ENCODE measurements at regions not wholly inside any gene's neighbourhood (a gene's known extent, or its start where the extent isn't known, plus 50 kb on each side); places are given as distances from the start of the nearest gene placed in this dataset.

DNA sequence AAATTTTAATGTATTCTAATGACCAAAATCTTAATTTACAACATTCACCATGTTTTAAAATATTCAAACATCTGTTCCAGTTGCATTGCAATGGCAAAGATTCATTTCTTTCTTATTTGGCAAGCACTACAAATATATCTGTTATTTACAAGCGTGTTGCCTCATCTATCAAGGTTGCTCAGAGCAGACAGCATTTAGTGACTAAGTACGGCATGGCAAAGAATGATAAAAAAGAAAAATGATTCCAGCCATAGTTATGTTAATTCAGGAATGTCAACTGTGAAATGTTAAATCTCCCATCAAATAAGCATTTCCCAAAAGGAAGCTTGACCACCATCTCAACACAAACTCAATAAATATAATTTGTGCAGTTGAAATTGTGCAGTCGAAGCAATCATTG lies 312.1 kb downstream of the SEC23A start:
- TF ChIP-seq, protein P1, sequence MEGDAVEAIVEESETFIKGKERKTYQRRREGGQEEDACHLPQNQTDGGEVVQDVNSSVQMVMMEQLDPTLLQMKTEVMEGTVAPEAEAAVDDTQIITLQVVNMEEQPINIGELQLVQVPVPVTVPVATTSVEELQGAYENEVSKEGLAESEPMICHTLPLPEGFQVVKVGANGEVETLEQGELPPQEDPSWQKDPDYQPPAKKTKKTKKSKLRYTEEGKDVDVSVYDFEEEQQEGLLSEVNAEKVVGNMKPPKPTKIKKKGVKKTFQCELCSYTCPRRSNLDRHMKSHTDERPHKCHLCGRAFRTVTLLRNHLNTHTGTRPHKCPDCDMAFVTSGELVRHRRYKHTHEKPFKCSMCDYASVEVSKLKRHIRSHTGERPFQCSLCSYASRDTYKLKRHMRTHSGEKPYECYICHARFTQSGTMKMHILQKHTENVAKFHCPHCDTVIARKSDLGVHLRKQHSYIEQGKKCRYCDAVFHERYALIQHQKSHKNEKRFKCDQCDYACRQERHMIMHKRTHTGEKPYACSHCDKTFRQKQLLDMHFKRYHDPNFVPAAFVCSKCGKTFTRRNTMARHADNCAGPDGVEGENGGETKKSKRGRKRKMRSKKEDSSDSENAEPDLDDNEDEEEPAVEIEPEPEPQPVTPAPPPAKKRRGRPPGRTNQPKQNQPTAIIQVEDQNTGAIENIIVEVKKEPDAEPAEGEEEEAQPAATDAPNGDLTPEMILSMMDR (IDR thresholded peaks at IDR 0.05): no peak
- TF ChIP-seq ZFX (IDR thresholded peaks at IDR 0.05; ENCODE audit: borderline replicate concordance): no peak

Measured in 22Rv1 (cell line).